DMS 273 (cell line): ENCODE measurements at regions not wholly inside any gene's neighbourhood (a gene's known extent, or its start where the extent isn't known, plus 50 kb on each side); places are given as distances from the start of the nearest gene placed in this dataset.
A peak's percentile ranks its signal among the peaks of the same experiment; 100 is the strongest.

Experiments used
- DNase-seq: peaks from one replicate; lab custom pipeline; 2025; ENCODE audit not compliant: unreplicated experiment; lab: John Stamatoyannopoulos, UW

- no peak for DNase-seq
Observed at GRCh38 chr2:66036948-66037347, 398.0 kb upstream of the MEIS1 start.

GRCh38 chr2:66034467-66034866 lies 400.5 kb upstream of the MEIS1 start:
- no peak for DNase-seq

- DNase-seq, result peak; percentile 11
Observed at GRCh38 chr2:66032226-66032775, 402.6 kb upstream of the MEIS1 start.

- no peak for DNase-seq
Observed at GRCh38 chr2:66031236-66031635, 403.7 kb upstream of the MEIS1 start.

- peak; percentile 37 for DNase-seq
Observed at GRCh38 chr2:66030553-66030952, 404.4 kb upstream of the MEIS1 start.

- DNase-seq, result no peak
Observed at GRCh38 chr2:66024391-66024790, 410.5 kb upstream of the MEIS1 start.

GRCh38 chr2:66021296-66021695 lies 413.6 kb upstream of the MEIS1 start:
- DNase-seq, result no peak

- DNase-seq, result no peak
Observed at GRCh38 chr2:66017763-66018162, 417.2 kb upstream of the MEIS1 start.

GRCh38 chr2:66014450-66014849 lies 420.5 kb upstream of the MEIS1 start:
- DNase-seq, result no peak

GRCh38 chr2:66013456-66013855 lies 421.5 kb upstream of the MEIS1 start:
- DNase-seq, result peak; percentile 2

- DNase-seq, result no peak
Observed at GRCh38 chr2:66003931-66004330, 431.0 kb upstream of the MEIS1 start.

- DNase-seq, result no peak
Observed at GRCh38 chr2:66001538-66001937, 433.4 kb upstream of the MEIS1 start.

- DNase-seq, result no peak
Observed at GRCh38 chr2:66000901-66001300, 434.0 kb upstream of the MEIS1 start.

- DNase-seq, result no peak
Observed at GRCh38 chr2:65999796-66000195, 435.1 kb upstream of the MEIS1 start.

- DNase-seq, result peak; percentile 2
Observed at GRCh38 chr2:65999103-65999502, 435.8 kb upstream of the MEIS1 start.

GRCh38 chr2:65997961-65998360 lies 437.0 kb upstream of the MEIS1 start:
- DNase-seq, result no peak

GRCh38 chr2:65992198-65992554 lies 442.7 kb upstream of the MEIS1 start:
- DNase-seq, result no peak

- DNase-seq, result peak; percentile 58
Observed at GRCh38 chr2:65991381-65992197, 443.3 kb upstream of the MEIS1 start.

GRCh38 chr2:65985986-65986385 lies 448.9 kb upstream of the MEIS1 start:
- no peak for DNase-seq

GRCh38 chr2:65980531-65980930 lies 454.4 kb upstream of the MEIS1 start:
- DNase-seq, result no peak

- peak; percentile 27 for DNase-seq
Observed at GRCh38 chr2:65979446-65979845, 455.5 kb upstream of the MEIS1 start.

GRCh38 chr2:65974067-65974723 lies 460.7 kb upstream of the MEIS1 start:
- no peak for DNase-seq
